A549 (cell line): ENCODE measurements at regions not wholly inside any gene's neighbourhood (a gene's known extent, or its start where the extent isn't known, plus 50 kb on each side); places are given as distances from the start of the nearest gene placed in this dataset.

ENCODE experiments used
- CHD2 ChIP-seq: fragments of 150-350 bp; IDR thresholded peaks from 2 replicates; pipeline ENCODE4 v1.6.1; 2014; ENCODE audit warnings: low read length; ENCODE audit not compliant: partially characterized antibody
- EP300 ChIP-seq, 2 experiments: fragments of >200 bp; sonication (Bioruptor Twin); formaldehyde crosslinking; IDR thresholded peaks; 2 replicates in 1 of 2; 3 replicates in 1 of 2; pipeline ENCODE4 v1.6.1; 2016 to 2017
- FOSB ChIP-seq: fragments of 250-450 bp; sonication (Bioruptor Pico); IDR thresholded peaks from 2 replicates; pipeline ENCODE4 v1.5.0; 2020; ENCODE audit warnings: mild to moderate bottlenecking, moderate library complexity
- HEYL ChIP-seq: fragments of 250-450 bp; sonication (Bioruptor Pico); IDR thresholded peaks from 2 replicates; pipeline ENCODE4 v1.8.0; 2021; ENCODE audit warnings: mild to moderate bottlenecking, moderate library complexity
- KDM1A ChIP-seq: fragments of 200-600 bp; sonication (generic); IDR thresholded peaks from 2 replicates; pipeline ENCODE4 v1.6.1; 2016; ENCODE audit warnings: low read depth, mild to moderate bottlenecking
- MAZ ChIP-seq: fragments of 150-350 bp; IDR thresholded peaks from 2 replicates; pipeline ENCODE4 v1.6.1; 2014; ENCODE audit warnings: antibody characterized with exemption, low read depth, low read length, borderline replicate concordance
- MYC ChIP-seq: IDR thresholded peaks from 2 replicates; pipeline ENCODE4 v1.6.1; 2012; ENCODE audit warnings: mild to moderate bottlenecking, inconsistent platforms, low read length, improper control_type of control experiment, borderline replicate concordance
- NR3C1 ChIP-seq: fragments of >200 bp; sonication (Bioruptor Twin); formaldehyde crosslinking; IDR thresholded peaks from 3 replicates; pipeline ENCODE4 v1.6.1; 2017
- POLR2A ChIP-seq: IDR thresholded peaks from 2 replicates; pipeline ENCODE4 v1.6.1; 2012; ENCODE audit warnings: mild to moderate bottlenecking, low read length
- SREBF2 ChIP-seq: fragments of 450-650 bp; IDR thresholded peaks from 2 replicates; pipeline ENCODE4 v1.6.1; 2014; ENCODE audit warnings: mild to moderate bottlenecking, moderate library complexity
- TF ChIP-seq, protein P1 (sequence below): fragments of 200-600 bp; sonication (generic); IDR thresholded peaks from 2 replicates; pipeline ENCODE4 v1.6.1; 2016; ENCODE audit warnings: antibody characterized with exemption, mild to moderate bottlenecking, moderate library complexity
- TF ChIP-seq, protein P2 (sequence below): fragments of >200 bp; sonication (Bioruptor Twin); formaldehyde crosslinking; IDR thresholded peaks from 3 replicates; pipeline ENCODE4 v1.5.1; 2016
- TF ChIP-seq, protein P3 (sequence below): fragments of 250-450 bp; sonication (Bioruptor Pico); IDR thresholded peaks from 2 replicates; pipeline ENCODE4 v1.5.0; 2020; ENCODE audit warnings: low read depth, mild to moderate bottlenecking, moderate library complexity
- TF ChIP-seq, protein P4 (sequence below): IDR thresholded peaks from 2 replicates; pipeline ENCODE4 v1.6.1; 2012

DNA sequence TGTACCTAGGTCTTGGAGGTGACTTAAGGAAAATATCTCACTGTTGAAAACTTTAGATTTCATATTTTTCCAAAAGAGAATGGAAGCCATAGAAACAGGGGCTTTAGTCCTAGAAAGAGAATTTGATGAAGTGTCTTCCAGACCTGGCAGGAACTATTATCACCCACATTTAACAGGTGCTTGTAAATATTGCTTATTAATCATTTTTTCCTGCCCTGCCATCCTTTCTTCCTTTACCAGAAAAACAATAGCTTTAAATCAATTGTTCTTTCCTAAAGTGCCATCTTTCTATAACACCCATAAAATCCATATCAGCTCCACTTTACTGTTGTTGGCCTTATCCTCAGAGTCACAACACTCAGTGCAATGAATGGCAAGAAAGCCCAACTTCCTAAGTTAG, 350.9 kb downstream of the YTHDC2 start:
- TF ChIP-seq KDM1A (no peak), SREBF2 (no peak), CHD2 (no peak), EP300 (IDR thresholded peaks at IDR 0.05) (no peak), NR3C1 (no peak), MAZ (no peak), MYC (no peak), FOSB (CRISPR knock-in tag) (no peak), HEYL (CRISPR knock-in tag) (no peak), POLR2A (no peak)
- TF ChIP-seq, protein P1, sequence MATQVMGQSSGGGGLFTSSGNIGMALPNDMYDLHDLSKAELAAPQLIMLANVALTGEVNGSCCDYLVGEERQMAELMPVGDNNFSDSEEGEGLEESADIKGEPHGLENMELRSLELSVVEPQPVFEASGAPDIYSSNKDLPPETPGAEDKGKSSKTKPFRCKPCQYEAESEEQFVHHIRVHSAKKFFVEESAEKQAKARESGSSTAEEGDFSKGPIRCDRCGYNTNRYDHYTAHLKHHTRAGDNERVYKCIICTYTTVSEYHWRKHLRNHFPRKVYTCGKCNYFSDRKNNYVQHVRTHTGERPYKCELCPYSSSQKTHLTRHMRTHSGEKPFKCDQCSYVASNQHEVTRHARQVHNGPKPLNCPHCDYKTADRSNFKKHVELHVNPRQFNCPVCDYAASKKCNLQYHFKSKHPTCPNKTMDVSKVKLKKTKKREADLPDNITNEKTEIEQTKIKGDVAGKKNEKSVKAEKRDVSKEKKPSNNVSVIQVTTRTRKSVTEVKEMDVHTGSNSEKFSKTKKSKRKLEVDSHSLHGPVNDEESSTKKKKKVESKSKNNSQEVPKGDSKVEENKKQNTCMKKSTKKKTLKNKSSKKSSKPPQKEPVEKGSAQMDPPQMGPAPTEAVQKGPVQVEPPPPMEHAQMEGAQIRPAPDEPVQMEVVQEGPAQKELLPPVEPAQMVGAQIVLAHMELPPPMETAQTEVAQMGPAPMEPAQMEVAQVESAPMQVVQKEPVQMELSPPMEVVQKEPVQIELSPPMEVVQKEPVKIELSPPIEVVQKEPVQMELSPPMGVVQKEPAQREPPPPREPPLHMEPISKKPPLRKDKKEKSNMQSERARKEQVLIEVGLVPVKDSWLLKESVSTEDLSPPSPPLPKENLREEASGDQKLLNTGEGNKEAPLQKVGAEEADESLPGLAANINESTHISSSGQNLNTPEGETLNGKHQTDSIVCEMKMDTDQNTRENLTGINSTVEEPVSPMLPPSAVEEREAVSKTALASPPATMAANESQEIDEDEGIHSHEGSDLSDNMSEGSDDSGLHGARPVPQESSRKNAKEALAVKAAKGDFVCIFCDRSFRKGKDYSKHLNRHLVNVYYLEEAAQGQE: no peak
- TF ChIP-seq, protein P2, sequence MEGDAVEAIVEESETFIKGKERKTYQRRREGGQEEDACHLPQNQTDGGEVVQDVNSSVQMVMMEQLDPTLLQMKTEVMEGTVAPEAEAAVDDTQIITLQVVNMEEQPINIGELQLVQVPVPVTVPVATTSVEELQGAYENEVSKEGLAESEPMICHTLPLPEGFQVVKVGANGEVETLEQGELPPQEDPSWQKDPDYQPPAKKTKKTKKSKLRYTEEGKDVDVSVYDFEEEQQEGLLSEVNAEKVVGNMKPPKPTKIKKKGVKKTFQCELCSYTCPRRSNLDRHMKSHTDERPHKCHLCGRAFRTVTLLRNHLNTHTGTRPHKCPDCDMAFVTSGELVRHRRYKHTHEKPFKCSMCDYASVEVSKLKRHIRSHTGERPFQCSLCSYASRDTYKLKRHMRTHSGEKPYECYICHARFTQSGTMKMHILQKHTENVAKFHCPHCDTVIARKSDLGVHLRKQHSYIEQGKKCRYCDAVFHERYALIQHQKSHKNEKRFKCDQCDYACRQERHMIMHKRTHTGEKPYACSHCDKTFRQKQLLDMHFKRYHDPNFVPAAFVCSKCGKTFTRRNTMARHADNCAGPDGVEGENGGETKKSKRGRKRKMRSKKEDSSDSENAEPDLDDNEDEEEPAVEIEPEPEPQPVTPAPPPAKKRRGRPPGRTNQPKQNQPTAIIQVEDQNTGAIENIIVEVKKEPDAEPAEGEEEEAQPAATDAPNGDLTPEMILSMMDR: no peak
- TF ChIP-seq, protein P3, sequence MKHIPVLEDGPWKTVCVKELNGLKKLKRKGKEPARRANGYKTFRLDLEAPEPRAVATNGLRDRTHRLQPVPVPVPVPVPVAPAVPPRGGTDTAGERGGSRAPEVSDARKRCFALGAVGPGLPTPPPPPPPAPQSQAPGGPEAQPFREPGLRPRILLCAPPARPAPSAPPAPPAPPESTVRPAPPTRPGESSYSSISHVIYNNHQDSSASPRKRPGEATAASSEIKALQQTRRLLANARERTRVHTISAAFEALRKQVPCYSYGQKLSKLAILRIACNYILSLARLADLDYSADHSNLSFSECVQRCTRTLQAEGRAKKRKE (CRISPR knock-in tag): no peak
- TF ChIP-seq, protein P4, sequence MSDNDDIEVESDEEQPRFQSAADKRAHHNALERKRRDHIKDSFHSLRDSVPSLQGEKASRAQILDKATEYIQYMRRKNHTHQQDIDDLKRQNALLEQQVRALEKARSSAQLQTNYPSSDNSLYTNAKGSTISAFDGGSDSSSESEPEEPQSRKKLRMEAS: no peak
